T follicular helper cell (primary cell): ENCODE measurements at regions not wholly inside any gene's neighbourhood (a gene's known extent, or its start where the extent isn't known, plus 50 kb on each side); places are given as distances from the start of the nearest gene placed in this dataset.

Experiments
- DNase-seq: peaks from one replicate; pipeline ENCODE4 v3.0.0-alpha.2; 2020; ENCODE audit warnings: low read depth

DNA sequence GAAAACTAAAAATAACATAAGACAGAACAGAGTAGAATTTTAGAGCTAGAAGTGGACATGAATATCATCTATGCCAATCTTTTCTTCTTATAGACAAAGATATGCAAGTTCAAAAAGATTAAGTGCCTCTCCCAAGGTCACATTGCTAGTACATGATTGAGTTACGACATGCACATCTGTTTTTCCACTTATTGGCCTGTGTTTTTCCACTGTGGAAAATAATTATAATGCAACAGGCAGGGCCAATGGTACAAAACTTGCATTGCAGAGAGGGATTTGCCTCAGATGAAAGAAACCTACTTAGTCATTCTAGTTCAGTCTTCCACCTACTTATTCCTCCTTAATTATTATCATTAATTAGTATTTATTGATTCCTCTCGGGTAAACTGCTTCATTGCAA is 407.8 kb upstream of the SGCD start:
- no peak for DNase-seq

DNA sequence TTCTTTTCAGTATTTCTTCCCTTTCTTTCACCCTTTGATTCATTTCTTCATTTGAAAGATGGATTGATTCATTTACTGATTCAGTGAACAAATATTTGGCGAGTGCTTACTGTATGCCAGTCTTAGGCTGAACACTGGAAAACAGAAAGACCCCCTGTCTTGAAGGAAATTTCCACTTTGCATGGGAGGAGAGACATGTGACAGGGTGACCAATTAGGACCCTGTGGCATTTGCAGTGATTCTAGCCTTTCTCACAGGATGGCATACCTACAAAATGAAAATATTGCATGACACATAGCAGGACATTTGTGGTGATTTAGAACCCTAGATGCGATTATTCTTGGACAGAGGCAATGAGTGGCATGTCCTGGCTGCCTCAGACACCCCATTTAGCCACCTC is 407.2 kb upstream of the SGCD start:
- DNase-seq: no peak

DNA sequence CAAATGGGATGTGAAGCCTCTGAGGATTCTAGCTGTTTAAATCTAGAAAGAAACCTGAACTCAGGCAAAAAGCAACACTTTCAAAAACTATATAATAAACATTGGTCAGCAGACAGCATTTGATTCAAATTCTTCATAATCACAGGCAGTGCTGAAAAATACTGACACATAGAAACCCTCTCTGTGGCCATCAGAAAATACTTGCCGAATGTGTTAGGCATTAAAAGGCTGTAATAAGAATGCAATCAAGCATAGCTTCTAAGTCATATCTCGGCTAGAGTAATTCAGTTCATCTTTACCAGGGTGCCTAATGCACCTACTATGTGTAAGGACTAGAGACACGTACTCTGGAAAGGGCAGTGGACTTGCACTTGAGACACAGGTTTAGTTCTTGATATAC is 405.3 kb upstream of the SGCD start:
- no peak for DNase-seq

DNA sequence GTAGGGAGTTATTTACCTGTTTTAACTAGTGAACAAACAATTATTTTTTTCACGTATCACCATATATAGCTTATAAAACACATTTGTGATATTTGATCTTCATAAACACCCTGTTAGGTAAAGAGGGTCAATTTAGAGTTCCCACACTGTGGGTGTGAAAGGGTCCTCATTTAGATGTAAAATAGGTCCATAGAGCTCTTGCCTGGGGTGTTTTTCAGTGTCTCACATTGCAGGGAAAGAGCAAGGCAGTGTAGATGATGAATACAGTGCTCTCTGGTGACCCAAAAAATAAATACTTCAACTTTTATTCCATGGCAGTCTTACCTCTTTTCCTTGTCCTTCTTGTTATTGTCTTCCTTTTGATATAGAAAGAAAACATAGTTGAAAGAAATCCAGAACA is 403.2 kb upstream of the SGCD start:
- DNase-seq: no peak

DNA sequence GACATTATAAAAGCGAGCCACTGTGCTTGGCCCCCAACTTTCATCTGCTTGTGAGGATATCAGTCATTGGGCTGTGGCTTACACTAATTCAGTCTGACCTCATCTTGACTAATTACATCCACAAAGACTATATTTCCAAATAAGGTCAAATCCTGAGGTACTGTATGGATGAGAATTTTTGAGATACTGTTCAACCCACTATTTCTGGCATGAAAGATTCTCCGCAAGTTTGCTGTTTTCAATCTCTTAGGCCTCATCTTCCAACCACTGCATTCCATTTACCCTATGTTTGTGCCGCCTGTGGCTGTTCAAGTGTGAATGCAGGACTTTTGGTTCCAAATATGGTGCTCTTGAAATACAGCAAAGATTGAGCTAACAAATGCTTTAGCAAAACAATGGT is 400.9 kb upstream of the SGCD start:
- DNase-seq: no peak

DNA sequence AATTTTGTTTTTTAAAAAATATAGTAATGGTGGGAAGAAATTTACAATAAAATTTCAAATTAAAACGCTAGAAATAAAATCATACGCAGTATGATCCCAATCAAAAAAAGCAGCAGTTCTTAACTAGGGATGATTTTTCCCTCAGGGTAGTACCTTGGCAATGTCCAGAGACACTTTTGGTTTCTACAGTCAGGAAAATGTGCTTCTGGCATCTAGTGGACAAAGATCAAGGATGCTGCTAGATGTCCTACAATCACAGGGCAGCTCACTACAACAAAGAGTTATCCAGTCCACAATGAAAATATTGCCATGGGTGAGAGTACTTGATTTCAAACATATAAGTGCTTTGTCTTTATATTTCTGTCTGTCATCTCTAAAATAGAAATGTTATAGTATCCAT is 400.2 kb upstream of the SGCD start:
- DNase-seq: no peak

DNA sequence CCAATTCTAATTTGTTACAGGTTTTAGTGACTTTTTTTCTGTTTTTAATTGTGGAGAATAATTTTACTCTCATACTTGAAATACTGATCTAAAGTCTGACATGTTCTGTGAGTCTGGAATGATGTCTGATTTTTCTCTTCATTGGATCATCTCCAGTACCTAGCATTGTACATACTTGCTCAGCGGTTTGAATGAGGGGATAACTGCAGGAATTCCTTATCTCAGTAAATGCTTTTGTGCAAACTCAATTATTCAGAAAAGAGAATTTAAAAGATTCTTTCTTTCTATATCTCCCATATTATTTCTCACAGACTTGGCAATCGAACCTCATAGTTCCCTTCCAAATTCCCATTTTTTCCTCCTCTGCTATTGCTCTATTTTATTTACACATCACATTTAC is 397.9 kb upstream of the SGCD start:
- no peak for DNase-seq

DNA sequence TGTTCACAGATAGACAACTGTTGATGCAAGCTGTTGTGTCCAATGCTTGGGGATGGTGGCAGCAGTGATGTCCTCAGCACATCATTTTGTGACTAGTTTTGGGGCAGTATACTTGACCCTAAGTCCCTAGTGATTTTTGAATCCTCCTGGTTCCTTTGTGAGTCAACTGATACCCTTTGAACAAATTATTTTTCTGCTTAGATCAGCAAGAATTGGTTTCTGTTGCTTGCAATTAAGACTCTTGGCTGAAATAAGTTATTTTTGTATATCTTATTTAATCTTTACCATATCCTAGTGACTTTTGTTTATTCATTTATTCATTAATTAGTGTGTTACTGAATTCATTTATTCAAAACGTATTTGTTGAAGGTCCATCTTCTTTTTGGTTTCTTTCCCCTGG is 392.0 kb upstream of the SGCD start:
- no peak for DNase-seq

DNA sequence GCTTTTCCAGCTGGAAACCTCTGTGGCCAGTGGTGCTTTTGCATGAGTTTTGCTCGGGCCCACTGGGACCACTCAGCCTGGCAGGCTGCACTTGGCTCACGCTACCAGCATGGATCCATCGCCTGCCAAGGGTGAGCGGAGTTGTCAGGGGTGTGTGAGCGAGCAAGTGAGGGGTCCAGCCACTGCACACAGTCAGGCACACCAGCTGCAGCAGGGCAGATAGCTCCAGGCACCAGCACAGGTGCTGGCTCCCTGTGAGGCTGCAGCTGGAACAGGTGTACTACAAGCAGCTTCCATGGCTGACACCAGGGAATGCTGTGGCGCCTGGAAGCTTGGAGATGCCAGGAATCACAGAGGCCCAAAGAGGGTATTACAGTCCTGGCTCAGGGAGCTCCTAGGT is 391.2 kb upstream of the SGCD start:
- no peak for DNase-seq

DNA sequence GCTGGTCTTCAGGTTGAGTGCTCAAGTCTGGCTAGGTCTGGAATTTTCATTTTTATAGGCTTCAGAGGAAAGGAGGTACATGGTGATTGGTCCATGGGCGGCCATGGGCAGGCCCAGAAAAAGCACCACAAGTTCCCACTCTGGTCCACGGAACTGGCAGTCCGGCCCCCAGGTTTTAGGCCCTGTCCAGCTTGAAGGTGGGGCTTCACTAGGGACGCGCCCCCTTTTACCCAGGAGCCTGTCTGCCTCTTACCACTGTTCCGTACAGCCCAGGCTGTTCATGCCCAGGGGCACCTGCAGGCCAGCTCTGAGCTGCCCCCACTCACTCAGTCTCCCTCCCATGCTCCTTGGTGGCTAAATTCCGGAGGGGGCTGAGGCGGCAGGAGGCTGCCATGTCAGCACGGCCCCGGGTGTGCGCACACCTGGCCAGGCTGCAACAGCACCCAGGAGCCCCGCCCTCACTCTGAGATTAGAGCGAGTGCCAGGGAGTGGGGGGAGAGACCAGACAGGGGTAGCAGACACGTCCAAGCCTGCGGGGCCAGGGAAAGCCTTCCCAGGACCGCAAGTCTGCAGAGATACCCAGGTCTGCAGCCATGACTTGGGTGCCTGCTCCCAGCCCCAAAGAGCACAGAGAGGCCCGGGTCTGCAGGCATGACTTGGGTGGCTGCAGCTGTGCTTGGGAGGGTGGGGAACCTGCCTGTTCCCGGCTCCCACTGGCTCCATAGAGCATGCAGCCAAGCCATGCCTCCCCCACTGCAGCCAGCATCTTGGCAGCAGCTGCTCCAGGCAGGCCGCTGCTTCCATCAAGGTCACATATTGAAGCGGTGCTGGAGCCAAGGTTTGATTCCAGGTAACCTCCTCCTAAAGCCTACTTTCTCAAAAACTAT is 390.2 kb upstream of the SGCD start:
- no peak for DNase-seq

DNA sequence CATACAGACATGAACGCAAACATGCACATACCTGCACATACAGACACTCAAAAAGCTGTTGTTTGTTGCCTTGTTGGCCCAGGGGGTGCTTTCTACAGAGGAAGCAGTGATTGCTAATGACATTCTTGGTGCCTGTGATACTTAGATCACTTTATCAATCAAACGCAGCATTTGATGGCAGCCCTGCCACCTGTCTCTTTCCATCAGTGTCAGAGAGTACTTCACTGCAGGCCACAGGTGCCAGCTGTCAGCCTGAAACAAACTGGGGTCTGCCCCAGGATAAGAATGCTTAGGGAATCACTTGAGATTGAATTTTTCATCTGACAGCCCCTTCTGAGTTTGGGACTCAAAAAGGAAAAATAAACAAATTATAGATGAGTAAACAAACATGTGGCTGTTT is 388.9 kb upstream of the SGCD start:
- DNase-seq: no peak

DNA sequence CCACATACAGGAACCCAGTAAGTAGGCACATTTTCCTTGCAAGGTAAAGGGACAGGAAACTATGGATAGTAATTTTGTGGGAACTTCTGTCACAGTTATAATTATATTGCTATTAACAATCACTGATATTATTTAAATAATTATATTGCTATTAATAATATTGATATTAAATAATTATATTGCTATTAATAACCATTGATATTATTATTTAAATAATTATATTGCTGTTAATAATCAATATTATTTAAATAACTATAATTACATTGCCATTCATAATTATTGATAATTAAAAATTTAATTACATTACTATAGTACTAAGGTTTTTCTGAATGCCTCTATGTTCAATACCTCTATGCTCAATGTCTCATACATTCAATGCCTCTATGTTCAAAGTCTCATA is 385.6 kb upstream of the SGCD start:
- DNase-seq: no peak

DNA sequence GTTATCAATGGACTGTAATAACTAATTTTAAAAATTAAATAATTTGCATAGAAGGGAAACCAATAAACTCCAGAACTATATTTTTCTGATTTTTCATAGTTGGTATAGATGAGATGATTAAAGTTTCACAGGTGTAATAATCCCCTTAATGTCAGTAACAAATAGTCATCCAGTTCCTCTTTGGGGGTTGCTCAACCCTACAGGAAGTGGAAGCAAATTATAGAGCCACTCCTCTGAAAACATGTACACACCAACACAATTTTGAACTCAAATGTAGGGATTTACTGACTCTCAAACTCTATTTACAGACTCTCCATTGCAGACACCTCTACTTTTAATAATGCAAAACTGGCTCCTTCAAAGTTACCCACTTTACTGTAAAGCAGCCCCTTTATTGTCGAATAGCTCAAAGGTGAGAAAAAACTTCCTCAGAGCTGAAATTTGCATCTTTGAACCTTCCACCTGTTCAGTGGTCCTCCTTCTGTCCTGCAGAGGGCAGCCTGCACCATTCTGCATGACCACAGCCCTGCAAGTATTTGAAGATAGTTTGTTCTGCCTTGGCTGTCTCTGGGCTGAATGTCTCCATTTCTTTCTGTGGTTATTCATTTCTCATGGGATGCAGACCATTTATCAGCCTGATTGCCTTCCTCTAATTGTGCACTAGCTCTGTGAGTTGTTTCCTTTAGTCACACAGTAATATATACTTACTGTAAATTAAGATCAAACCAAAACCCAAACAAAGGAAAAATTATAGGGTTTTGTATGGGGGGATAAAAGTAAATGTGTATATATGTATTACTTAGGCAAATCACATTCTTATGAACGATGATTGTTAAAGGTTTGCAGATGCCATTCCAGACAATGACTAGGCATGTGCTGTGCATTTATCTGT is 383.2 kb upstream of the SGCD start:
- peak; percentile 7 for DNase-seq

DNA sequence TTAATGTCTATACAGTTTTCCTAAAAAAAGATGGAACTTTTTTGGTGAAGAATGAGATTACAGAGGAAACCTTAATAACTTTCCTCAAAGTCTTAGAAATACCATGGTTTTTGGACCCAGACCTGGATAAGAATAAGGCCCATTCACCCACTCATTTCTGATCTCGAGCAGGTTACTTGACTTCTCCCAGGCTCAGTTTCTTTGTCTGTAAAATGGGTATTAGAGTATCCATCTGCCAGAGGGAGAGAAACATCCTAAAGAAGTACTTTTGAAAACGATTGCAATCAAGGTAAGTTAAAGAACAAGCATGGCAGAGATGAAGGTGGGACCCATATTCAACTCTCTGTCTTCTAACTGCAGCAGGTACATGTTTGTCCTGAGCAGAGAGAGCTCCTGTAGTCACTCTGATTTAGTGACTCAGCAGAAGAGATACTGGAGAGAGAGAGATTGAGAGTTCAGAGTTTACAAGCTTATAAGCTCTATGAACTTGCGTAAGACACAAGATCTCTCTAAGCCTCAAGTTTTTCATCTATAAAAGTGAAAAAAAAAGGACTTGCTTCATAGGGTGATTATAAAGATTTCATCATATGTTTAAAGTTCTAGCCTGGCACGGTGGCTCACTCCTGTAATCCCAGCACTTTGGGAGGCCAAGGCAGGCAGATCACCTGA is 379.4 kb upstream of the SGCD start:
- DNase-seq: no peak

DNA sequence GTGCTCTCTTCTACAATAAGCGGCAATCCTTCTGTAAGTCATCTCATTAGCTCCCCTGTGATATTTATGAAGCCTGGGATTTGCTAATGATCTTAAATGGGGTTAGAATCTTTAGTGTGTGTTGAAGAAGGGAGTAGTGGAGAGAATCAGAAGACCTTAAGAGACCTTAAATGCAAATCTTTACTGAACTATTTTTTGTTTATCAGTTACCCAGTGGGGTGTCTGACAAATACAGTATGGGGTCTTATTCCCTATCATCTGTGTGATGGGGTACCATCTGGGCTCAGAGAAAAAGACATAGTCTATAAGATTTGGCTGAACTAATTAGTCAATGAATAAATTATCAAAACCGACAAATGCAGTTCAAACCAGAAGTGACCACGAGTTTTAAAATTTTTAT is 378.4 kb upstream of the SGCD start:
- no peak for DNase-seq

DNA sequence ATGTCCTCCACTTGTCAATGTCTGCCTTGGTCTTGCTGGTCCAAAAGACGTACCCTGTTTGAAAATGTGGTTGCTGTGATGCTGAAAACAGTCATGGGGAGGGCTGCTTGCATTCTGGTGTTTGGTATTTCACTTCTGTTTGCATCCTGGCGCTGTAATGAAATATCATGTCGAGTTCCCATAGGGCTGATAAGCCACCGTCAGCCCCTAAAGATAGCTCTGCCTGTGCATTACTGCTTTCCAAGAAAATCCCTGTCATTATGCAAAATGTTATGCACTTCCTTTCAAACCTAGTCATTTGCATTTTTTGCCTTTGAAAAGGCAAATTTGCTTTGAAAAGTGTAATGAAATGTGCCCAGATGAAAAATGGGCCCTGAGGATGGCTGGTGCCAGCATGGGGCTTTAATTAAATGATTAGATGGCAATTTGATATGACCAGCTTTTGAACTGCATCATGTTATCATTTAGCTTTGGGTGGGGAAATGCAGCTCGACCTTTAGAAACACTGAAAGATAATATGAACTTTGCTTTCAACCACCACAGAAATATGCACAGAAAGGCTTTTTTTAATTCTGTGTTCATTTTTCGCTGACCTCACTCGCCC is 374.4 kb upstream of the SGCD start:
- DNase-seq: no peak

DNA sequence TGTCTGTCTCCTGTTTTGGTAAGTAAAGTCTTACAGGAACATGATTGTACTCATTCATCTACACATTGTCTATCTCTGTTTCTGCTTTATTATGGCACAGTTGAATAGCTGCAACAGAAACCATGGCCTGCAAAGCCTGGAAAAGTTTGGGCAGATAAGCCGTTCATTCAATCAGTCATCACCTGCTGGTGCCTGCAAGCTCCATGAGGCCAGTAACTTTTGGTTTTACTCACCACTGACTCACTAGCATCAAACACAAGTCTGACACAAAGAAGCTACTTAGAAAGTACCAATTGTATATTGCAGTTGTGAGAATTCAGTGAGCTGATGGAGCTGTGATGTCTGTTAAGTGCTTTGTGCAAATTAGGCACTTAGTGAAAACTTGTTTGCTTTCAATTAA is 373.6 kb upstream of the SGCD start:
- DNase-seq: no peak

DNA sequence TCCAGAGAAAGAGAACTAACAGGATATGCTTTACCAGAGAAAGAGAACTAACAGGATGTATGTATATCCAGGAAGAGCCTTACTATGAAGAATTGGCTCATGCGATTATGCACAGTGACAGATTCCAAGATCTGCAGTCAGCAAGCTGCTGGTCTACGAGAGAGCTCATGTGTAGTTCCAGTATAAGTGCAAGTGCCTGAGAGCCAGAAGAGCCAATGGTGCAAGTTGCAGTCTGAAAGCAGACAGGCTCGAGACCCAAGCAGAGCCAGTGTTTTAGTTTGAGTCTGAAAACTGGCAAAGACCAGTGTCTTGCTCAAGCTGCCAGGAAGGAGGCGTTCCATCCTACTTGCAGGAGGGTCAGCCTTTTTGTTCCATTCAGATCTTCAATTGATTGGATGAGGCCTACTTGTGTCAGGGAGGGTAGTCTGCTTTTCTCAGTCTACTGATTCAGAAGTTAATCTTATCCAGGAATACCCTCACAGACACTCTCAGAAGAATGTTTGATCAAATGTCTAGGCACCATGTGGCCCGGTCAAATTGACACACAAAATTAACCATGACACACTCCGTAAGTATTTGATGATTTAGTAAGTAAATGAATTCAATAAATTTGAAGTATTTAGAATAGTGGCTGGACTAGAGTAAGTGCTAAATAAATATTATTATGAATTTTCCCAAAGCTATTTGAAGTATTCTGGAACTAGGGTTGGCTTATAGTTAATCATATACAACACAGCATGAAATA is 372.1 kb upstream of the SGCD start:
- DNase-seq: no peak

DNA sequence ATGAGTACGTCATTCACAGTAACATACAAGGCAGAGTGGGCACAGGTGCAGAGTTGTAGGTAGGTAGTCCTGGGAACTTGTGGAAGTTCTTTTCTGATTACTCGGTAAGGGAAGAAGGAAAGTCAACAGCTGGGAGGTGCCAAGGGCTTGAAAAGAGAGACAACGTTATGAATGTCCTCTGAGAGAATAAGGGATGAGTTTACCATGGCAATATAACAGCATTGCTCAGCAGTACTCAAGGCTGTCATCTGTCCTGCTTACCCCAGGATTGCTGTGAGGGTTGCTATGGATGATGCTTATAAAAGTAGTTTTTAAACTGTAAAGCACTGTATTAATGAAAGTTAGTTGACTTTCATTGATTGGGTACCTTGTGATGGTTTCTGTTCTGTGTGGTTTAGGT is 369.1 kb upstream of the SGCD start:
- no peak for DNase-seq

DNA sequence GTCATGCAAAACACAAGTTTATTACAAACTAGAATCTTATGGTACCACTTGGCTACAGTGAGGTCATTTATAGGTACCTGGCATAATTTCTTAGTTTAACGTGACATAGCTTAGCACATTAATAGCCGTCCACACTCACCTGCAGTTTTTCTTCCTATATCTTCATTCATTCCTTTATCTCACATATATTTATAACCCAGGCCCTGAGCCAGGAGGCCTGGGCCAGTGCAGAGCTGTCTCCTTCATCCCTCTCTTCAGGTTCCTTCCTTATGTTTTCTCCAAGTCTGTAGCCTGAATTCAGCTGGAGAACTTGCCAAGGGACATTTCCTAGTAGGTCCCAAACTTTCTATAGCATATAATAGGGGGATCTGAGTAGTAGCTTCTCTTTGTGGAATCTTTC is 367.9 kb upstream of the SGCD start:
- no peak for DNase-seq

DNA sequence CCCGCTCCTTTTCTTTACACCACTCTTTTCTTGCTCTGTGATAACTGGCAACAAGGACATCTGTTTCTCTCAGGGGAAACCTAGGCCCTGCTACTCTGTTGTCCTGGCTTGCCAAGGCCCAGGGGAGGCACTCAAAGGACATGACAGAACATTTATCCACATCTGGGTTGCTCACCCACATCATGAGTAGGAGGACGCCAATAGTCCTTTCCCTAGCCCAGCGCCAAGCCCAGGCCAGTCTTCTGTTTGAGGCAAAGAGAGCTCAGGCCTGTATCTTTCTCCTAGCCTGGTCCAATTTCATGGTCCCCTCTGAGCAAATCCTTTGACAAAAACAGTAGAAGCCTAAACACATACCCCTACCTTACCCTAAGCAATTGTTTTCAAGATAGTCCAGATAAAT is 366.8 kb upstream of the SGCD start:
- no peak for DNase-seq

DNA sequence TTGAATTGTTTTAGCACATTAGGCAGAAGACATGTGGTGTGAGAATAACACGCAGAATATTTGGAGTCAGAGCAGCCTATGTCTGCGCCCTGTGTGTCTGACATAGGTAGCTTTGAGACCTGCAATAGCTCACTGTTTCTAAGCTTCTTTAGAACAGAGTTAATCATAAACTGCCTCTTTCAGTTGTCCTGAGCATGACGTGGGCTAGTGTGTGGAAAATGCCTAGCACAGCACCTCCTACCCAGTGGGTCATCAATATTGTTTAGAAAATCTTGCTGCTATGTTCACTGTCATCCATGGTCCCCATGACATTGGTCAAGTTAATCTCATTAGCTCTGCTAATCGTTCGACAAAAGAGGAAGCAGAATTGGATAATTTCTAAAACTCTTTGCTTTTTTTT is 357.4 kb upstream of the SGCD start:
- DNase-seq: no peak
